ENCODE measurements at regions not wholly inside any gene's neighbourhood (a gene's known extent, or its start where the extent isn't known, plus 50 kb on each side); places are given as distances from the start of the nearest gene placed in this dataset.
A peak's percentile ranks its signal among the peaks of the same experiment; 100 is the strongest.

DNA sequence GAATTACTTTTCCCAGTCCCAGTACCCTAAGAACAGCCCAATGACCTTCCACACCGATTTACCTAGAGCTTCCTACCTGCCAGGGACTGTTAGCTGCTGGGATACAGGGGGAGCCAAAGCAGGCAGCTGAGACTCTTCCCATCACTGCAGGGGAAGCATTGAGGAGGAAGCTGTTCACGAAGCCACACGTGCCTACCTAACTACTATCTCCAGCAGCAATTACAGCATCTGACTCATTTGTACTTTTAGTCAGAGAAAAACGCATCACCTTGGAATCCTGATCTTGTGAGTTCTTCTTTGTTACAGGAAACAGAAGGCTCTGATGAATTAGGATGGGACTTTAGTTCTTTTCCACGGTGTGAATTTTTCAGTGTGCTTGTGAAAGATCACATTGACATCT is 113.7 kb upstream of the DHX40 start:
- DNase-seq, result no peak

DNA sequence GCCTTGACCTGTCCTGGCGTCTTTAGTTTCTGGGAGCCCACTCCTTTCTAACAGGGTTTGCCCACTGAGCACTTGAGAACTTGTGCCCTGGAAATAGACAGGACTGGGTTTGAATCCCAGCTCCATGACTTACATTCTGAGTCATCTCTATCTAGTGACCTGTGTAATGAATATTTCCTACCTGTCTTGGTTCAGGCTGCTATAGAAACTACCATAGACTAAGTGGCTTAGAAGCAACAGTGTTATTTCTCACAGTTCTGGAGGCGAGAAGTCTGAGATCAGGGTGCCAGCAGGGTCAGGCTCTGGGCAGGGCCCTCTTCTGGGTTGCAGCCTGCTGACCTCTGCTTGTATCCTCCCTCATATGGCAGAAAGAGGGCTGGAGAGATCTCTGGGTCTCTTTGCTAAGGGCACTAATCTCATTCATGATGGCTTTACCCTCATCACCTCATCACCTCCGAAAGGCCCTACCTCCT is 110.7 kb upstream of the DHX40 start:
- no peak for DNase-seq

DNA sequence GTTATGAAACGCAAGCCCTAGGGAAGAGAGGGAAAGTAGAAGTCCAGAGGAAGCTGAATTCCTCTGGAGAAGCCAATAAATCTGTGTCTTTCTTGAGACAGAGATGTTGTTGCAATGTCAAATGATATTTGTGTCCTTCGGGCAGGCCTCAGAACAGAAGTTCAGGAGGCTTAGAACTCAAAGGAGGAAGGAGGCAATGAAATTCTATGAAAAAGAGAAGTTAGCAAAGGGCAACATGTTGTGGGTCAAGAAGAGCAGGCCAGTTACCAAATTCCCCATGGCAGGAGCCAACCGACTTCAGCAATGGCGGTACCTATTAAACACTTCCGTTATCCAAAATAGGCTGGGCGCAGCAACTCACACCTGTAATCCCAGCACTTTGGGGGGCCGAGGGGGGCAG is 109.0 kb upstream of the DHX40 start:
- no peak for DNase-seq

DNA sequence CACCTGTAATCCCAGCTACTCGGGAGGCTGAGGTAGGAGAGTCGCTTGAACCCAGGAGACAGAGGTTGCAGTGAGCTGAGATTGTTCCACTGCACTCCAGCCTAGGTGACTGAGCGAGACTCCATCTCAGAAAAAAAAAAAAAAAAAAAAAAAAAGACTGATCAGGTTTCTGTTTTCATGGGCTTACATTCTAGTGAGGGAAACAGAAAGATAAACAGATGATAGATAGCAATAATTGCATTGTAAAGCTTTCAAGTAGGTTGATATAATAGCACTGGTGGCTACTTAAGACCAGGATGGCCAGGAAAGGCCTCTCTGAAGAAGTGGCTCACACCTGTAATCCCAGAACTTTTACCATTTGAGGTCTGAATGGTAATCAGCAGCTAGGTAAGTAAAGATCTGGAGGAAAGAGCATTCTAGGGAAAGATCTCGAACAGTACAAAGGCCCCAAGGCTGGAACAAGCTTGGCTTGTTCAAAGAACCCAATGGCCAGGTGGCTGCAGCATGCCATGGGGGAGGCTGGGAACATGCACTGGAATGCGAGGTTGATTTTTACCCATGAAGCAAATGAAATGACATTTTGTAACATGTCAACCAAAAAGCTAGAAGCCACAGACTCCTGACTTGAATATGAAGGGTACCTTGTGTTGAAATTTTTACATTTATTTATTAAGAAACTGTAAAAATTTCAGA is 108.3 kb upstream of the DHX40 start:
- DNase-seq, result no peak

DNA sequence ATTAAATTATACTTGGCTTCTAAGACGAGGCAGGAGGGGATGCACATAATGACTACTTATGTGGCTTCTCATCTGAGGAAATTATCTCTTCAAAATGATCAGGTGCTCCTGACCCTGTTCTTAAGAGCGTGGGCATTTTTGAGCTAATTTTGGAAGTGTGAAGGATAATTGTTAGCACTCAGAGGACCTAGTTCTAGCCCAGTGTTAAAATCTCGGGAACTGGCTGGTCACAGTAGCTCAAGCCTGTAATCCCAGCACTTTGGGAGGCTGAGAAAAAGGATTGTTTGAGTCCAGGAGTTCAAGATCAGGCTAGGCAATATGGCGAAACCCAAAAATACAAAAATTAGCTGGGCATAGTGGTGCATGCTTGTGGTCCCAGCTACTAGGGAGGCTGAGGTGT is 103.0 kb upstream of the DHX40 start:
- DNase-seq, result no peak

DNA sequence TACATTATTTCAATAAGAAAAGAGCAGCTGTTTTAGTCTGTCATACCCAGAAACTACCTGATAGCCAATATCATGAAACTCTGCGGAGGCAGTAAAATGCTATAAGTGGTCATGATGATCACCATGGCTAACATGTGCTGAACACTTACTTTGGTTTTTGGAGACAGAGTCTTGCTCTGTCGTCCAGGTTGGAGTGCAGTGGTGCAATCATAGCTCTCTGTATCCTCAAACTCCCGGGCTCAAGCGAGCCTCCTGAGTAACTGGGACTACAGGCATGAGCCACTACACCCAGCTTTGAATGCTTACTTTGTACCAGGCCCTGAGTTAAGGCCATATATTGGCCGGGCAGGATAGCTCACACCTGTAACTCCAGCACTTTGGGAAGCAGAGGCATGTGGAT is 101.2 kb upstream of the DHX40 start:
- DNase-seq, result no peak

DNA sequence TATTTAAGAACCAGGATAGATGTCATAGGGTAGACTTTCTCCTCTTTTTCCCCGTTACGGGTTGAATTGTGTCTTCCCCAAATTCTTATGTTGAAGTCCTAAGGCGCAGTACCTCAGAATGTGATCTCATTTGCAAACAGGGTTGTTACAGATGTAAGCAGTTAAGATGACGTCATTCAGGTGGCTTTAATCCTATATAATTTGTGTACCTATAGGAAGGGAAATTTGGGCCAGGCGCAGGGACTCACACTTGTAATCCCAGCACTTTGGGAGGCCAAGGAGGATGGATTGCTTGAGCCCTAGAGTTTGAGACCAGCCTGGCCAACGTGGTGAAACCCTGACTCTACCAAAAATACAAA is 99.5 kb upstream of the DHX40 start:
- DNase-seq, result no peak

DNA sequence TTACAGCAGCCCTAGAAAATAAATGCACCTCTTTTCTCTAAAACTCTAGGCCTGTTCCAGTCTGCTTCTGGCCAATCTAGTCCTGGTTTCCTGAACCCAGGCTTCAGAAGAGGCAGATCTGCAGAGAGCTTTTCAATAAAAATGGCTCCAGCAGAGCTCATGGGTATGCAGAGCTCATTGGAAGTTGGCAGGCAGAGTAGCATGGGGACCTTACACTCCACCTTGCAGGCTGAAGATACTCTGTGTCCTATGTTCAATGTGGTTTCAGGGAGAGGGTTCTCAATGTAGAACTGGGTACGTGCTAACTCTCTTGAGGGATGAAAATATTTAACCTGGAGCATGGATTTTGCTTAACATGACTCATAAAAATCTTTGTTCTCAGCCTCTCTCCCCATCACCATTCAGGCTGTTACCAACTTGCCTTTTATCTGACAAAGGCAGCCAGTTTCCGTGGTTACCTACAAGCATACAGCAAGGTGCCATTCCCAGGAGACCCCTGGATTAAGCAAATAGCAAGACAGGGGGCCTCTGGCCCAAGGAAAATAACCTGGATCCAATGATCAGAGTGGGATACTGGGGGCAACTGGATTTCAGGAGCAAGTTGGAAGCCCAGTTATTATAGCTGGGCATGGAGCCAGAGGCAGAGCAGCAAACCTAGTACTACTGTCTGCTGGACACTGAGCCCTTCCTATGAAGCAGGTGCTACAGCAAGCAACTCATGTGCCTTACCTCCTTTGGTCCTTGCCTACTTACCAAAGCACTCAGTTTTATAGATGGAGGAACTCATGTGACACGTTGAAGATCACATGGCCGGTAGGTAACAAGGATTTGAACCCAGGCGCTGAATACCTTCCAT is 98.2 kb upstream of the DHX40 start:
- no peak for DNase-seq

DNA sequence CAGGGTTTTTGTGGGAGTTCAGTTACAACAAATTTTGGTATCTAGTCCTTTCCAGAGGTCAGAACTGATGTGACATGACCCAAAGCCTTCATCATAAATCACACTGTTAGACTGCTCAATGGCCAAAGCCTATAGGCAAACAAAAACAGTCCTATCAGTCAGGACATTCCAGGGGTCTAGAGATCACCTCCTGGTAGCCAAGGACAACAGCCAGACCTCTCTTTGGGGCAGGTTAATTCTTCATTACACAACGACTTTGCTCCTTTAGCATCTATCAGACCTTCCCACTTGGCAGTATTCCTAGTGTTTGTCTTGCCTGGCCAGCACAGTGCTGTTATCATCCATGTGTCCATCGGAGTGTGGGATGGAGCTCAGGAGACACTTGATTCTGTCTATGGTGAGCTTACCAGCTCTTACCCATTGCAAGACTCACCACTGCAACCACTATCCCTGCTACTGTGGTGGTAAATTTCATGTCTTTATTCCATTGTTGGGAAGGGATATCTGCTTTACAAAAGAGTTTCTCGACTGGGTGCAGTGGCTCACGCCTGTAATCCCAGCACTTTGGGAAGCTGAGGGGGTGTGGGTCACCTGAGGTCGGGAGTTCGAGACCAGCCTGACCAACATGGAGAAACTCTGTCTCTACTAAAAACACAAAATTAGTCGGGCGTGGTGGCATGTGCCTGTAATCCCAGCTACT is 95.5 kb upstream of the DHX40 start:
- no peak for DNase-seq

DNA sequence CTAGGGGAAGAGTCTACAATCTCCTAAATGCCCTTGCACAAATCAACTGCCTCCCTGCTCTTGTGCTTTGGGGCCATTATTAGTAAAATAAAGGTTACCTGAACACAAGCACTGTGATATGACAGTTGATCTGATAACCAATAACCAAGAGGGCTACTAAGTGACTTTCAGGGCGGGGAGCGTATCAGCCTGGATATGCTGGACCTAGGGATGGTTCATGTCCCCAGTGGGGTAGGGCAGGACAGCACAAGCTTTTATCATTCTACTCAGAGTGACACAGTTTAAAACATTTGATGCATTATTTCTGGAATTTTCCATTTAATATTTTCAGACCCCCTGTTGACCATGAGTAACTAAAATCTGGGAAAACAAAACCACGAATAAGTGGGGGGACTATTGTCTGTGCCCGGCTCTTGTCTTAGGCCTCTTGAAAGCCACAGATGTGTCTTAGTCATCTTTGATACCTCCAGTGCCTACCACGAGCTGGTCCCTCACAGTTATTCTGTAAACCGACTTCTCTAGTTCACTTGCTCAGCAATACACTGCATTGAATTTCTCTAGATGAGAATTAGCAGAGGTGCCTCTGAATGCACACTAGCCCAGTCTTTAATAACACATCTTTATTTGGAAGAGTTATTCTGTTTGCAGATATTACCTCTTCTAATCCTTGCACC is 94.6 kb upstream of the DHX40 start:
- no peak for DNase-seq

DNA sequence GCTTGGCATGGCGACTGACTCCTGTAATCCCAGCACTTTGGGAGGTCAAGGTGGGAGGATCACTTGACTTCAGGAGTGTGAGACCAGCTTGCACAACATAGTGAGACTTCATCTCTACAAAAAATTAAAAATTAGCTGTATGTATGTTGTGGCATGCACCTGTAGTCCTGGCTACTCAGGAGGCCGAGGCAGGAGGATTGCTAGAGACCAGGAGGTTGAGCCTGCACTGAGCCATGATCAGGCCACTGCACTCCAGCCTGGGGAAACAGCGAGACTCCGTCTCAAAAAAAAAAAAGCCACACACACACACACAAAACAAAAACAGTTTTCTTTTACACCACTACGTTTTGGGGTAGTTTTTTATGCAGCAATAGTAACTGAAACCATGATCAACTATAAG is 89.0 kb upstream of the DHX40 start:
- no peak for DNase-seq

DNA sequence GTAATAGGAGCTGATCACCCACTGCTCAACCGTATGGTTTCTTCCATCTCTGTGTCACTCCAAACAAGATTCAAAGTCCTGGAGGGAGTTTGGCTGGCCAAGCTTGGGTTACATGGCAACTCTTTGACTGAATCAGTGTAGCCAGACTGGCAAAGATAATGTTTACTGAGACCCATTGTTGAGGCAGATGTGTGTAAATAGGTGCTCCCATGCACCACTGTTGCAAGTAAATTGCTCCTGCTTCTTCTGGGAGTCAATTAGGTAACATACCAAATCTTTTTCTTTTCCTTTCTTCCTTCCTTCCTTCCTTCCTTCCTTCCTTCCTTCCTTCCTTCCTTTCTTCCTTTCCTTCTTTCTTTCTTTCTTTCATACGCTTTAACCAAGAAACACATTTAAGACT is 86.3 kb upstream of the DHX40 start:
- no peak for DNase-seq

DNA sequence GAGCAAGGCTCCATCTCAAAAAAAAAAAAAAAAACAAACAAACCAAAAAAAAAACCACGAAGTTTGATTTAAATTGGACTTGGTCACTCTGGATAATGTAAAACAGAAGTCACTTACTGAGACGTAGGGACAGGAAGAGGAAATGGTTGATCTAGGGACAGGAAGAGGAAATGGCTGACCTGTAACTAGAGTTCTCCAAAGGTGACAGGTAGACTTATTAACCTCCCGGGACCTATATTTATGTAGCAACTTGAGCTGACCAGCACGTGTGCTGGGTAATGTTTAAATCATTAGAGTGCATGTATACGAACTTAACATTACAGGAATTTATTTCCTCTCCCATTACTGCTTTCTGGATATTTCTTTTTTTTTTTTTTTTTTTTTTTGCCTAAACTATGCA is 81.5 kb upstream of the DHX40 start:
- no peak for DNase-seq

DNA sequence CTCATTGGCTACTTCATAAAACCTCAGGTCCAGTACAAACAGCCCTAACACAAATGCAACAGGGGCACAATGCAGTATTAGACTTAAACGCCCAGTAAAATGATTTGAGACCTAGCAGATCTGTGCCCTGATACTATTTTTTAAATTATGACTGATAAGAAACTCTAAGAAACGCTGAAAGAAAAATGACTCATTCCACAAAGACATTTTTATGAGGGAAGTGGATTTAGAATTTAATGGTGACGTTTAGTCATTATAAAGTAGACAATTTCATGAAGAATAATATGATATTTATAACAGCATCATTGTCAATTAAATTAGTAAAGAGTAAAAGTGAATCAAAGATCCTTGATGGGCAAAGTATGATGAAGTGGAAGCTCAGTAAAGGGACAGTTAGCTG is 80.4 kb upstream of the DHX40 start:
- no peak for DNase-seq

DNA sequence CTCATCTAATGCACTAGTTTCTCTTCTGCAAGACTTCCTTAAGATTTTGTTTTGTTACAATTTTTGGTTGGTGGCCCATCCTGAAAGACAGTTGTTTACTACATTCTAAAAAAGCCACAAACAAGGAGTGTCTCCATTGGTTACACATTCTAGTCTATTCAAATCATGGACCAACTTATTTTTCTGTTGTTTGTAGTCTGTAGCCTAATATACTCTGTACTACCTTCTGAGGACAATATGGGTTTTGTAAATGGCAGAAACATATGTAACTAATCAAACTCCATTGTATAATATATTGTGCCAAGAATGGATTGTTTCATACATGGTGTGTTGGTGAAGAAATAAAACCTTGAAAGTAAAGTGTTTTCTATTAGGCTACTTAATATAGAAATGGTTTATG is 79.5 kb upstream of the DHX40 start:
- peak in 1 of 2 donors; percentile 46 for DNase-seq

DNA sequence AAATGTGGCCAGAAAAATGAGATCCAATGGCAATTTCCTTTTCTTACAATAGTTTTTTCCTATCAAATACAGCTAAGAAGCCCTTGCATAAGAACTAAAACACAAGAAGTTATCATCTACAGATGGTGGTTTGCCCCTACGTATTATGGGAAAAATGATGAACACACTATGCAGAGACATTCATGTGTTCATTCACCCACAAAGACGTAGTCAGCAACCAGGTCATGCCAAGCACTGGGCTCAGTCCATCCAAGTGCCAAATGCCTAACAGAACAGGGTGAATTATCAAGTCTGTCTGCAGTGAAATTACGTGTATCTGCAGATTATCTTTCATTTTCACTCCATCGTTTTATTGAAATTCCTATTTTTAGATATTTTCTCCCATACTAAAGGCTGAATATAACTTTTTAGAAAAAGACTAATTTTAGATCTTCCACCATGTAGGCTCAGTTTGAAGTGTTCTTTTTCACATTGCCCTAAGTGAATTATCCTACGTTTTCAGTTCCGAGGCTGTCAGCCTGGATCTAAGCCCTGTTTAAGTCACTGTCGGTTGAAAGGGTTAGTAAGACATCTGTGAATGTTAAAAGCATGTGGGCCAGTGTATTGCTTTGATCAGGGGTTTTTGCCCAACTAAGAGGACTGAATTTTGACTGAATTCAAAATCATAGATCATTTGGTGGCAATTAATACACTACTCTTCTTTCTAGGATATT is 78.1 kb upstream of the DHX40 start:
- no peak for DNase-seq

DNA sequence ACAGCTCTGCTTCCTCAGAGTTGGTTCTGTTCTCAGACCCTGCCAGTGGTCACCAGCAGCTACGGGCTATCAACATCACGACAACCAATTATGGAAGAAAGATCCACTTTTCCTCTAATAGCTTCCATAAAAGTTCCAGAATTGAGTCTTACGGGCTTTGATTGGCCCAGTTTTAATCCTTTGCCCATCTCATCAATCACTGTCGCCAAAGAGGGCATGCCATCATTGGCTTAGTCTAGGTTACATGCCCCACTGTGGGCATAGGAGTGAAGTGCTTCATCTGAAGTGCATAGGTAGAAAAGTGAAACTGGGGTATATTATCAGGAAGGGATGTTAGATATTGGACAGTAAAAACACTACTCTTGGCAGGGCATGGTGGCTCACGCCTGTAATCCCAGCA is 76.6 kb upstream of the DHX40 start:
- no peak for DNase-seq

DNA sequence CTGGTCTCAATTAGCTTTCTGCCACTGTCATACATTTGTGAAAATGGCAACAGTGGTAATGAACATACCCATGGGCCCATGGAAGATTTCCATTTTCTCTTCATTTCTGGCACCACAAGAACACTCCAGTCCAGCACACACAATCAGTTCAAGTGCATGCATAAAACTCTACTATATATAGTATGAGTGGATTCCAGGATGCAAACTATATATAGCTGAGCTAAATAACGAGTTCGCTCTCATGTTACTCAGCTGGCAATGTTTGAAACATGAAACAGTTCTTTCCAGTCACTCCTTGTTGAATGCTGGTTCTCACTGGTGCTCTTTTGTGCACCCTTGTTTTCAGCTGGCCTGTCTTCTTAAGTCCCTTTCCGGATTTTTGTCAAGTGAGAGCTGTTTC is 75.2 kb upstream of the DHX40 start:
- DNase-seq, result no peak

DNA sequence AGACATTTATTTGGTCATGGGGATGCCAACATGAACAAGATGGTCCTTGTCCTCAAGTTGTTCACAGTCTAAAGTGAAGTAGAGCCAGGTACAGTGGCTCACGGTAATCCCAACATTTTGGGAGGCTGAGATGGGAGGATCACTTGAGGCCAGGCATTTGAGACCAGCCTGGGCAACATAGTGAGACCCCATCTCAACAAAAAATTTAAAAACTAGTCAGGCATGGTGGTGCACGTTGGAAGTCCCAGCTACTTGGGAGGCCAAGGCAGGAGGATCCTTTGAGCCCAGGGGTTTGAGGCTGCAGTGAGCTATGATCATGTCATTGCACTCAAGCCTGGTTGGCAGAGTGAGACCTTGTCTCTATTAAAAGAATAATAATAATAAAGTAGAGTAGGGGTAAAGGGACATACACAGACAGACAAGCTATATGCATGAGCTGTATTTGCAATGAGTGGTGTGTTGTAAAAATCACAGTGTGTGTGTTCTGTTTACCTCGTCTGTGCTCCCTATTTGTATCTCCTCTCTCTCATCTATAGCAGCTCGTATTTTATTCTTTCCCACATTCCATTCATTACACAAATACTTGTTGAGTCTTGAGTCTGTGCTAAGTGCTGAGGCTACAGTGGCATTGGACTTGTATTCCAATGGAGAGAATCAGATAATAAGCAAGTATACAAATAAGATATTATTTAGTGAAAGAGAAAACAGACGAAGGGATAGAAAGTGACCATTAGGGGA is 73.9 kb upstream of the DHX40 start:
- no peak for DNase-seq

DNA sequence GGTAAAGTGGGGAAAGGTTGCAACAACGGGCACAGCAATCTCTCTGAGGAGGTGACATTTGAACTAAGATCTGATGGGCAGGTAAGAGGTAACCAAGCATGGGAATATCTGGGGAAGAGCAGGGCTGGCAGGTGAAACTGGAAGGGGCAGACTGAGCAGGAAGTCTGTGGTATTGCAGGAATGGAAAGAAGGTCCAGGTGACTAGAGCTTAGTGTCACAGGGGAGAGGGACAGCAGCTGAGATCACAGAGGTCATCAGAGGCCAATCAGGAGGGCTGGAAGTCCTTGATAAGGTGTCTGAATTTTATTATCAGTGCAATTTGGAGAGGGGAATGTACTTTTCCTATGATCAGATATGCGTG is 73.3 kb upstream of the DHX40 start:
- DNase-seq, result no peak

DNA sequence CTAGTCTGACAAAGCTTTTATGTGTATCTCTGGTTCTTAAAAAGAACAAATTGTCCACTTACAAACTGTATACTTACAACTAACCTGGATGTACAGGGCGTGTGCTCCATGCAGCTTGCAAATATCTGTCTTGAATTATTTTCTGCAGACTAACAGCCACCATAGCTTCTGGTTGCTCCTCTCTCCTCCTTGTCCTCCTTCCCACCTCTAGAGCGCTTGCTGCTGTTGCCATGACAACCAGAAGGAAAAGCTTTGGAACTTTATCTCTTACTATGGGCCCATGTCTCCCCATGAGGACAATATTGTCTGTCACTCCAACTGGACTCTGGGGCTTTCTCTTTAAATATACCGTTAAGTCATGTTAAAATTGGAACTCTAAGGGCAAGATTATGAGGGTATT is 71.5 kb upstream of the DHX40 start:
- no peak for DNase-seq
